ENCODE measurements at regions not wholly inside any gene's neighbourhood (a gene's known extent, or its start where the extent isn't known, plus 50 kb on each side); places are given as distances from the start of the nearest gene placed in this dataset.

DNA sequence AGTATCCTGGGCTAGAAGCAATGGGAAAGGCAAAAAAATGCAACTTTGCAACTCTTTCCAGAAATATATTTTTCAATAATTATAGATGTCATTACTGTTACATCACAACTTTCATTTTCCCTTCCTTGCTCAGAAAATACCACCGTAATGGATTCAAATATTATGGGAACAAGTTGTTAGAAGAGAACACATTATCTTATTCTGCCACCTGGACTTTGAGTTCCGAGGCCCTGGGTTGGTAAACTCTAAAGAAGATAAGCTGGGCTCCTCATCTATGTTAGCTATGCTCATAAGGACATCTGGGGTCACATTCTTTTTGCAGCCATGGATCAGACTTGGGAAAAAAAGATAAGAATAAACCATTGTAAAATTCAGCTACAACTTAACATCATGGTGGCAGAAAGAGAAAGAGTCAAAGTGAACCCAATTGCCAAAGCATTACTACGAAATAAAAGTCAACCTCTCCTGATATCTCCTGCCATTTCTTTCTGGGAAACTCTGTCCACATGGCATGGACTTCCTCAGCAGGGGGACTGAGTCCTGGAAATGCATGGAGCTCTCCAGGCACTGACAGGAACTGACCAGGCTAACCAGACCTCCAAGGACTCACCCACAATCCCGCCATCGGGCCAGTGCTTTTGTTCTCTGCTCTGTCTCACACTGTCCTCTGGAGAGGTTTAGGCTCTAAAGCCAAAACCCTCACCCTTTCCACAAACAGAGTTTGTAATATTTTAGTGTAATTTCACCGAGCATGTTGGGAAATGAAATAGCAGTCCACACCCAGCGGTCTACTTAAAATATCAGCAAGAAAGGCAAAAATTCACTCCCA lies 499.1 kb upstream of the RUNX1 start:
- TF ChIP-seq, protein P1, sequence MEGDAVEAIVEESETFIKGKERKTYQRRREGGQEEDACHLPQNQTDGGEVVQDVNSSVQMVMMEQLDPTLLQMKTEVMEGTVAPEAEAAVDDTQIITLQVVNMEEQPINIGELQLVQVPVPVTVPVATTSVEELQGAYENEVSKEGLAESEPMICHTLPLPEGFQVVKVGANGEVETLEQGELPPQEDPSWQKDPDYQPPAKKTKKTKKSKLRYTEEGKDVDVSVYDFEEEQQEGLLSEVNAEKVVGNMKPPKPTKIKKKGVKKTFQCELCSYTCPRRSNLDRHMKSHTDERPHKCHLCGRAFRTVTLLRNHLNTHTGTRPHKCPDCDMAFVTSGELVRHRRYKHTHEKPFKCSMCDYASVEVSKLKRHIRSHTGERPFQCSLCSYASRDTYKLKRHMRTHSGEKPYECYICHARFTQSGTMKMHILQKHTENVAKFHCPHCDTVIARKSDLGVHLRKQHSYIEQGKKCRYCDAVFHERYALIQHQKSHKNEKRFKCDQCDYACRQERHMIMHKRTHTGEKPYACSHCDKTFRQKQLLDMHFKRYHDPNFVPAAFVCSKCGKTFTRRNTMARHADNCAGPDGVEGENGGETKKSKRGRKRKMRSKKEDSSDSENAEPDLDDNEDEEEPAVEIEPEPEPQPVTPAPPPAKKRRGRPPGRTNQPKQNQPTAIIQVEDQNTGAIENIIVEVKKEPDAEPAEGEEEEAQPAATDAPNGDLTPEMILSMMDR (IDR thresholded peaks at IDR 0.05; ENCODE audit: extremely low read depth in 1 of 2, insufficient read depth in 1 of 2, low read depth in 1 of 2, low read length in 2 of 2) = no peak
- TF ChIP-seq POLR2AphosphoS5 (IDR thresholded peaks at IDR 0.05; ENCODE audit: insufficient read depth, low read depth, low read length) (no peak), JUN (IDR thresholded peaks at IDR 0.05; ENCODE audit: borderline replicate concordance, insufficient read depth, insufficient read length, low read depth) (no peak), POLR2A (IDR thresholded peaks at IDR 0.05; ENCODE audit: low read depth, low read length) (no peak), GATA2 (IDR thresholded peaks at IDR 0.05; ENCODE audit: insufficient read depth, insufficient read length, low read depth, low read length) (no peak), MYC (IDR thresholded peaks at IDR 0.05; ENCODE audit: low read depth, low read length) (no peak)
- TF ChIP-seq, protein P2, sequence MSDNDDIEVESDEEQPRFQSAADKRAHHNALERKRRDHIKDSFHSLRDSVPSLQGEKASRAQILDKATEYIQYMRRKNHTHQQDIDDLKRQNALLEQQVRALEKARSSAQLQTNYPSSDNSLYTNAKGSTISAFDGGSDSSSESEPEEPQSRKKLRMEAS (IDR thresholded peaks at IDR 0.05; ENCODE audit: insufficient read depth, insufficient read length) = no peak

Data from endothelial cell of umbilical vein (primary cell).